Mammary epithelial cell (primary cell): ENCODE measurements at regions not wholly inside any gene's neighbourhood (a gene's known extent, or its start where the extent isn't known, plus 50 kb on each side); places are given as distances from the start of the nearest gene placed in this dataset.

Source experiments
- EZH2 ChIP-seq: IDR thresholded peaks from 2 replicates; pipeline ENCODE4 v1.6.1; 2012; ENCODE audit warnings: low read length, inconsistent platforms, borderline replicate concordance
- TF ChIP-seq, protein P1 (sequence below), 2 donors: IDR thresholded peaks in 1 of 2; conservative IDR thresholded peaks in 1 of 2; 2 replicates each; pipeline ENCODE4 v1.5.1; 2011 to 2012; ENCODE audit warnings: inconsistent platforms in 2 of 2, low read length in 2 of 2, mild to moderate bottlenecking in 2 of 2, control low read depth in 1 of 2, low read depth in 1 of 2; ENCODE audit not compliant: insufficient read depth in 1 of 2; ENCODE audit errors: extremely low read depth in 1 of 2

DNA sequence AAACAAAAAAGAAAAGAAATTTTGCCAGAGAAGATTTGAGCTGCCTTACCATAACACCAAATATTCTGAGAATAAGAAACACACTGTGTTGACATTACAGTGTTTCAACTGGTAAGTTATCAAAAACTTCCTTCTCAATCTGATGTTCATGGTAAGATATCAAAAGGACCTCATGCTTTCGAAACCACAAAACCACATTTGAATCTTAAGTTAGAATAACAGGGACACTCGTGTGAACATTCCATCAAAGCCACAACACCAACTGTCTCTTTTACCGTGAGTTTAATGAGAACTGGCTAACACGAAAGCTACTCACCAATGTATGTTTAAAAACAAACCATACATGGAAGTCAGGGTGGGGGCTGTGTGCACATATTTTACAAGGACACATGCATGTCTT lies 73.0 kb upstream of the OPRM1 start:
- TF ChIP-seq EZH2, result no peak
- TF ChIP-seq, protein P1, sequence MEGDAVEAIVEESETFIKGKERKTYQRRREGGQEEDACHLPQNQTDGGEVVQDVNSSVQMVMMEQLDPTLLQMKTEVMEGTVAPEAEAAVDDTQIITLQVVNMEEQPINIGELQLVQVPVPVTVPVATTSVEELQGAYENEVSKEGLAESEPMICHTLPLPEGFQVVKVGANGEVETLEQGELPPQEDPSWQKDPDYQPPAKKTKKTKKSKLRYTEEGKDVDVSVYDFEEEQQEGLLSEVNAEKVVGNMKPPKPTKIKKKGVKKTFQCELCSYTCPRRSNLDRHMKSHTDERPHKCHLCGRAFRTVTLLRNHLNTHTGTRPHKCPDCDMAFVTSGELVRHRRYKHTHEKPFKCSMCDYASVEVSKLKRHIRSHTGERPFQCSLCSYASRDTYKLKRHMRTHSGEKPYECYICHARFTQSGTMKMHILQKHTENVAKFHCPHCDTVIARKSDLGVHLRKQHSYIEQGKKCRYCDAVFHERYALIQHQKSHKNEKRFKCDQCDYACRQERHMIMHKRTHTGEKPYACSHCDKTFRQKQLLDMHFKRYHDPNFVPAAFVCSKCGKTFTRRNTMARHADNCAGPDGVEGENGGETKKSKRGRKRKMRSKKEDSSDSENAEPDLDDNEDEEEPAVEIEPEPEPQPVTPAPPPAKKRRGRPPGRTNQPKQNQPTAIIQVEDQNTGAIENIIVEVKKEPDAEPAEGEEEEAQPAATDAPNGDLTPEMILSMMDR (conservative IDR thresholded peaks at IDR 0.05 in 1 of 2, IDR thresholded peaks at IDR 0.05 in 1 of 2; ENCODE audit: extremely low read depth in 1 of 2, insufficient read depth in 1 of 2, low read depth in 1 of 2, low read length in 2 of 2), result no peak
